UCSD-AML1 (cell line): ENCODE measurements at regions not wholly inside any gene's neighbourhood (a gene's known extent, or its start where the extent isn't known, plus 50 kb on each side); places are given as distances from the start of the nearest gene placed in this dataset.
"Not testable (repeated sequence)": the region's sequence is repeated elsewhere in the genome, so short reads cannot be mapped to it uniquely, and the experiment has no call there.

Source experiments
- DNase-seq: peaks from one replicate; lab custom pipeline; 2025; ENCODE audit not compliant: unreplicated experiment; lab: John Stamatoyannopoulos, UW

DNA sequence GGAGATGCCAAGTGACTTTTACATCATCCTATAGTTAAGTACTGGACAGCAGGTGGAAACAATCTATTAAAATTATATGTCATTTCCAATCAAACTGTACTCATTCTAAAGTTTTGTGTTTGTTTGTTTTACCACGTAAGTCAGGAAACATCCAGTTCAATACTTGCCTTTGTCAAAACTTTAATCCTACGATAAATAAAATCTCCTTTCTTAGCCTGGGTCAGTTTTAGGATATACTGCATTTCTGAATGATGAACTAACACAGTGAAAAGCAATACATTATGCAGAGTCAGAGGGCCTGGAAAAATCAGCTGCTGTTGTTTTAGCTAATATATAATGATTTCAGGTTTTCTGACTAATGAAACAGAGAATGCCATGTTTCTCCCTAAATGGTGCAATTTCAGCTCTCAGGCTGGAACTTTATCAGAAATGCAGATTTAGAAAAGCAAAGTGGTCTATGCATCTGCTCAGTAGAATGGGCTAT is 756.4 kb downstream of the CDH11 start:
- no peak for DNase-seq

GRCh38 chr16:64364894-64365293 is 757.0 kb downstream of the CDH11 start:
- no peak for DNase-seq

DNA sequence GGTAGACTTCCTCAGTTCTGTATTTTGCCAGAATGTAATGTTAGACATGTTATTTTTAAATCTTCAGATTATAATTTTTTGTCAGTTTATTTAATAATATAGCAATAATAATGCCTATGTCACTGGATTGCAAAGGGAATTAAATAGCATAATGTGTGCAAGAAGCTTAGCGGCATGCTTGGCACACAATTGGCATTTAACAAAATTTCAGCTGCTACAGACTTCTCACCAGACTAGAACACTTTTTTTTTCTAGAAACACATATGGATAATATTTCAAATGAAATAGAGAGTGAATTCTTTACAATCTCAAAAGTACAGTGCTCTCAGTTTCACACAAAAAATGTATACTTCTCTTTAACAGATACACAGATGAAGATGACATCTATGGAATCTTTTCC is 757.4 kb downstream of the CDH11 start:
- DNase-seq: no peak

- DNase-seq: no peak
Measured at GRCh38 chr16:64364016-64364415, 757.8 kb downstream of the CDH11 start.

- no peak for DNase-seq
Measured at GRCh38 chr16:64363039-64363438, 758.8 kb downstream of the CDH11 start.

- no peak for DNase-seq
Measured at GRCh38 chr16:64362193-64362592, 759.7 kb downstream of the CDH11 start.

GRCh38 chr16:64361753-64362152 is 760.1 kb downstream of the CDH11 start:
- no peak for DNase-seq

- DNase-seq: no peak
Measured at GRCh38 chr16:64358291-64358690, 763.6 kb downstream of the CDH11 start.

DNA sequence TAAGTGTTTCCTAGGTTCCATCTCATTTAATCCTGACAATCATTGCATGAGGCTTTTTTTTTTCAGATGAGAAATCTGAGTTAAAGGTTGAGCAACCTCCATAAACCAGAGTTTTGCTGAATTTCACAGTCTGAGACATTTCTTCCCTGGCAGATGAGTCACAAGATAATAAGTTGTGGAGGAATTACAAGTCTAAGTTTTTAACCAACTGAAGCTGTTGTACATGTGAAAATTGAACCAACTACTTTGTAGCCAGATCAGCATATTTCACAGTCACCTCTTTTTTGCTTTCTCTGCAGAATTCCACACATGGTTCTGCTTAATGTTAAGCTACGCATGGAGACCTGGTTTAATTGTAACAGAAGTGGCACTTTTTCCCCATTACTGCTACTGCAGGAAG is 765.6 kb downstream of the CDH11 start:
- no peak for DNase-seq

DNA sequence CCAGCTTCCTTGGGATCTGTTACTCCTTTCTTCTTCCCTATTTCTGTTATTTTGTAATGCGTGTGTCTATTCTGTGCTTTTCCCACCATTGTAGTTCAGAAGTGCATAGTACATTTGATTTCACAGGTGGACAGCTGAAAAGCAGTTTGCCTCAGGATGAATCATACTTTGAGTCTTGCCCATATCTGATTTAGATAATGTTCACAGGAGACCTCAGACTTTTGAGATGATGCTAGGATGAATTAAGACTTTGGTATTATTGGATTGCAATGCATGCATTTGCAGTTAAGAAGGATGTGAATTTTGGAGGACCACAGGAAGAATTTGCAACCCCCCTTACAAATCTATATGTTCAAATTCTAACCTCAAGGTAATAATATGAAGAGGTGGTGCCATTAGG is 769.6 kb downstream of the CDH11 start:
- DNase-seq: no peak

DNA sequence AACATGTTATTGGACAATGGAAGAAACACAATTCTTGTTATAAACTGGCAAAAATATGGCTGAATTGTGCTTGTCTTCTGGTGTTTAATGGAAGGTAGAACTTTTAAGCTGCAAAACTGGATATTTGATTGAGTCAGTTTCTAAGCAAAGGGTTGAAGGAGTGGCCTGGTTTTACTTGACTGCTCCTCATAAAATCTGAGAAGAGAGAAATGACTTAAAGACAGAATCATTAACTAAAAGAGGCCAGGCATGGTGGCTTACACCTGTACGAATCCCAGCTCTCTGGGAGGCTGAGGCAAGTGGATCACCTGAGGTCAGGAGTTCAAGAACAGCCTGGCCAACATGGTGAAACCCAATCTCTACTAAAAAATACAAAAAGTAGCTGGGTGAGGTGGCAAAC is 770.7 kb downstream of the CDH11 start:
- no peak for DNase-seq

GRCh38 chr16:64346080-64346479 is 775.8 kb downstream of the CDH11 start:
- no peak for DNase-seq

DNA sequence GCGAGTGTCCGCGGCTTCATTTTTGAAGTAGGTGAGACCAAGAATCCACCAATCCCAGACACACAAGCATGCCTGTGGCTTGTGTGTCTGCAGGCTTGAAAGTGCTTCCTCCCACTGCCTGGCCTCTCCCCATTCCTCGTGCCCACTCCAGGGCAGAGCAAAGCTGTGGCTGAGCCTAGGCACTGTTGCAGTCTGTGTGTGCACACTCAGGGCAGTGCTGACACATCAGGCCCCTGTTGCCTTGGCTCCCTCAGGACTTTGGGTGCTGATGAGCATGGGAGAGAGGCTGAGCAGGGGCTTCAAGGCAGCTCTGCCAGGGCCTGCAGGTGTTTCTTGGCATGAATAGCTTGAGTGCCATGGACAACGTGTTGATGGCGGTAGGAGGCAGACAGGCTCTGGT is 776.7 kb downstream of the CDH11 start:
- DNase-seq: no peak

- not testable (repeated sequence) for DNase-seq
Measured at GRCh38 chr16:64343820-64344443, 777.9 kb downstream of the CDH11 start.

DNA sequence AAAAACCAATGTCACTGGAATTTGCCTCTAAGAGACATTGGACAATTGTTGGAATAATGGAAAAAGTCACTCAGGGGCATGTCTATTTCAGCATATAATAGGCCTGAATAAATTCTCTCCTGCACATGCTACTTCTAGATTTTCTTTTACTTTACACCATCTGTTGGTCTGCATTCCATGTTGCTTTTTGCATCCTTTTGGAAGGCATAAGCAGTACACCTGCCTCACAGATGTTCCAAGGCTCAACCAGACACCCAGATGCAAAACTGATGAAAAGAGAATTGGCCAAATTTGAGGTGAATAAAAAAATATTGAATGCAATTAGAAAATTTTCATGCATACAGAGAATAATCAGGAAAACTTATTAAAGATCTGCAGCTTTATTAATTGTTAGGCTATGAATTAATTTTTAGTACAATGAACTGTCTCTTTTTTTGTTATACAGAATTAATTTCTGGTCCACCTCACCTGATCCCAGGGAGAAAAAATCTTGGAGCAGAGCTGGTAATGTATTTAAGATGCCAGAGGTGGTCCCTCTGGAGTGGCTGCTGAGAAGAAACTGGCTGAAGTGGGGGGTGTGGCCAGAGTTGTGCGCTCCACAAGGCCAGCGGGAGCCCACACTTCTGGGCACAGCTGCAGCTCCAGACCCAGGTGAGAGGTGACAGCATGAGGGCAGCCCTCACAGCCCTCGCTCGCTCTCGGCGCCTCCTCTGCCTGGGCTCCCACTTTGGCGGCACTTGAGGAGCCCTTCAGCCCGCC is 778.6 kb downstream of the CDH11 start:
- DNase-seq: no peak

- not testable (repeated sequence) for DNase-seq
Measured at GRCh38 chr16:64341336-64341735, 780.5 kb downstream of the CDH11 start.

DNA sequence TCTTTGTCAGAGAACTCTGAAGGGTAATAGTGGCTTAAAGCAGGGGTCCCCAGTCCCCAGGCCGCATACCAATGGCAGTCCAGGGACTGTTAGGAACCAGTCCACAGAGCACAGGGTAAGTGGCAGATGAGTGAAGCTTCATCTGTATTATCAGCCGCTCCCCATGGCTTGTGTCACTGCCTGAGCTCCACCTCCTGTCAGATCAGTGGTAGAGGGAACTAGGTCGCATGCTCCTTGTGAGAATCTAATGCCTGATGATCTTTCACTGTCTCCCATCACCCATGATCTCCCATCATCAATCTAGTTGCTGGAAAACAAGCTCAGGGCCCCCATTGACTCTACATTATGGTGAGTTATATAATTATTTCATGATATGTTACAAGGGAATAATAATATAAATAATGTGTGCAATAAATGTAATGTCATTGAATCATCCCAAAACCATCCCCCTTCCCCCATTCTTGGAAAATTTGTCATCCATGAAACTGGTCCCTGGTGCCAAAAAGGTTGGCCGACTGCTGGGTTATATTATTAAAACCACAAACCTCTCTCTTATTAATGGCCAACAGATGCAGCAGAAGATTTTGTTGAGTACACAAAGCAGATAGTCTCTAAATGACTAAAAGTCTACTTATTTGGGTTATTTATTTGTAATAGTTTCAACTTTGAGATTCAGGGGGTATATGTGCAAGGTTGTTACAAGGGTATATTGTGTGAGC is 782.7 kb downstream of the CDH11 start:
- no peak for DNase-seq

GRCh38 chr16:64321881-64322280 is 800.0 kb downstream of the CDH11 start:
- no peak for DNase-seq

DNA sequence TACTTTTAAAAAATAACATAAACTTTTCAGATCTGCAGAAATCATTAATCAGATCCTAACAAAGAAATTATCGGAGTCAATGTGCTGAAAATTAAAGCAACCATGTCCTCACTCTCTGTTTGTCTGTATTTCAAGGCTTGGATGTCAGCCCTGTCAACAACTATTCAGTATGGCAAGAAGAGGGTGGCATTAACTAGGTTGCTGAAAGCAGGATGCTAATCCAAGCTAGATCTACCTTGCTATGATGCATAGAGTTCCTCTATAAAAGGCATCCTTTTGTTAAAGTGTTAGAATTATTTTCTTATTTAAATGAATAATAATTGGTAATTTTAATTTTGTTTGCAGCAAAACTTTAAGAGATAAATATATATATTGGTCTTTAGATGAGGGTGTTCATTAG is 800.8 kb downstream of the CDH11 start:
- no peak for DNase-seq

- DNase-seq: no peak
Measured at GRCh38 chr16:64317601-64318000, 804.3 kb downstream of the CDH11 start.

DNA sequence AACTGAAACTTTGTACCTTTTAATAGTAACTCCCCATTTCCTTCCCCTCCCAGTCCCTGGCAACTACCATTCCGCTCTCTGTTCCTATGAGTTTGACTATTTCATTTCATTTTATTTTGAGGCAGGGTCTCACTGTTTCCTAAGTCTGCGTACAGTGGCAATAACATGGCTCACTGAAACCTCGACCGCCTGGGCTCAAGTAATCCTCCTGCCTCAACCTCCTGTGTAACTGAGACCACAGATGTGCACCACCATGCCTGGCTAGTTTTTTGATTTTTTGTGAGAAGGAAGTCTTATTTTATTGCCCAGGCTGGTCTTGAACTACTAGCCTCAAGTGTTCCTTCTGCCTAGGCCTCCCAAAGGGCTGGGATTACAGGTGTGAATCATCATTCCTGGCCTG is 808.1 kb downstream of the CDH11 start:
- DNase-seq: no peak

DNA sequence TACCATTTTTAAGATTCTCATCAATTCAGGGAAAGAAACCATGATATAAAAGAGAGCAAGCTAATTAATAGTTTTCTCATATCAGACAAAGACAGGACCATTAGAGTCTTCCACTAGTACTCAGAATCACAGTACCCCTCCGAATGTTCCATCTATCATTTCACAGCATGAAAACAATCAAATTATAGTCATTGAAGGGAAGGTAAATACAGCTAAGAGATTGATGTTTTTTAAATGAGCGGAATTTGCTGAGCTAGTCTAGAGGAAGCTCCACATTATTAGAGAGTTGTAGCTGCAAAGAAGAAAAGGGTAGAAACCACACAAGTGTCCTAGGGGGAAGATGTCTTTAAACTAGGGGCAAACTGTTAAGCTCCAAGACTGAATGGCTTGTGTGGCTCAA is 808.9 kb downstream of the CDH11 start:
- no peak for DNase-seq
